Neural progenitor cell (in vitro differentiated cells): ENCODE measurements at regions not wholly inside any gene's neighbourhood (a gene's known extent, or its start where the extent isn't known, plus 50 kb on each side); places are given as distances from the start of the nearest gene placed in this dataset.

Experiments
- DNase-seq: peaks from one replicate; pipeline ENCODE4 v3.0.0-alpha.2; 2016; ENCODE audit warnings: low spot score
- H2AFZ ChIP-seq: fragments of 200-600 bp; sonication (generic); replicated peaks from 2 replicates; pipeline ENCODE4 v1.6.1; 2016; ENCODE audit warnings: antibody characterized with exemption
- H3F3A ChIP-seq: fragments of 200-600 bp; sonication (generic); 2 replicates; pipeline ENCODE4 v1.6.1; 2016; ENCODE audit warnings: antibody characterized with exemption, low read depth
- H3K27ac ChIP-seq: fragments of 200-600 bp; sonication (generic); 2 replicates; pipeline ENCODE4 v1.5.1; 2016; ENCODE audit warnings: mild to moderate bottlenecking
- H3K27me3 ChIP-seq: fragments of 200-600 bp; sonication (generic); 2 replicates; pipeline ENCODE4 v1.6.1; 2016; ENCODE audit warnings: mild to moderate bottlenecking, moderate library complexity
- H3K36me3 ChIP-seq: fragments of 200-600 bp; sonication (generic); 2 replicates; pipeline ENCODE4 v1.5.1; 2016
- H3K4me1 ChIP-seq: fragments of 200-600 bp; sonication (generic); 2 replicates; pipeline ENCODE4 v1.6.1; 2016; ENCODE audit warnings: mixed run types
- H3K4me2 ChIP-seq: fragments of 200-600 bp; sonication (generic); 2 replicates; pipeline ENCODE4 v1.6.1; 2016
- H3K4me3 ChIP-seq: fragments of 200-600 bp; sonication (generic); 2 replicates; pipeline ENCODE4 v1.5.1; 2016
- H3K79me2 ChIP-seq: fragments of 200-600 bp; sonication (generic); 2 replicates; pipeline ENCODE4 v1.6.1; 2016; ENCODE audit warnings: low read depth
- H3K9ac ChIP-seq: fragments of 200-600 bp; sonication (generic); 2 replicates; pipeline ENCODE4 v1.6.1; 2016
- H3K9me3 ChIP-seq: fragments of 200-600 bp; sonication (generic); 2 replicates; pipeline ENCODE4 v1.5.1; 2016; ENCODE audit warnings: low read depth
- H4K20me1 ChIP-seq: fragments of 200-600 bp; sonication (generic); 2 replicates; pipeline ENCODE4 v1.6.1; 2016; ENCODE audit warnings: low read depth
- H3K27ac Mint-ChIP-seq: 3 replicates; pipeline ENCODE4 v1.8.0; 2021; ENCODE audit warnings: mixed read lengths
- H3K27me3 Mint-ChIP-seq: 2 replicates; pipeline ENCODE4 v1.8.0; 2022; ENCODE audit warnings: low read depth, mild to moderate bottlenecking, inconsistent platforms, moderate library complexity, mixed read lengths; ENCODE audit not compliant: insufficient read depth
- H3K36me3 Mint-ChIP-seq: 3 replicates; pipeline ENCODE4 v1.8.0; 2021; ENCODE audit warnings: mixed read lengths
- H3K4me1 Mint-ChIP-seq: 3 replicates; pipeline ENCODE4 v1.8.0; 2021; ENCODE audit warnings: mixed read lengths
- H3K4me3 Mint-ChIP-seq: 3 replicates; pipeline ENCODE4 v1.8.0; 2021; ENCODE audit warnings: mild to moderate bottlenecking, moderate library complexity, mixed read lengths
- H3K9me3 Mint-ChIP-seq: 3 replicates; pipeline ENCODE4 v1.8.0; 2020; ENCODE audit warnings: mixed read lengths
- CTCF ChIP-seq: fragments of 200-600 bp; sonication (generic); IDR thresholded peaks from 2 replicates; pipeline ENCODE4 v1.5.1; 2017; ENCODE audit warnings: antibody characterized with exemption, mild to moderate bottlenecking
- EZH2 ChIP-seq: fragments of 200-600 bp; sonication (generic); IDR thresholded peaks from 2 replicates; pipeline ENCODE4 v1.6.1; 2017; ENCODE audit warnings: antibody characterized with exemption, mild to moderate bottlenecking, moderate library complexity
- EZH2phosphoT487 ChIP-seq: fragments of 200-600 bp; sonication (generic); IDR thresholded peaks from 2 replicates; pipeline ENCODE4 v1.6.1; 2017; ENCODE audit warnings: antibody characterized with exemption

DNA sequence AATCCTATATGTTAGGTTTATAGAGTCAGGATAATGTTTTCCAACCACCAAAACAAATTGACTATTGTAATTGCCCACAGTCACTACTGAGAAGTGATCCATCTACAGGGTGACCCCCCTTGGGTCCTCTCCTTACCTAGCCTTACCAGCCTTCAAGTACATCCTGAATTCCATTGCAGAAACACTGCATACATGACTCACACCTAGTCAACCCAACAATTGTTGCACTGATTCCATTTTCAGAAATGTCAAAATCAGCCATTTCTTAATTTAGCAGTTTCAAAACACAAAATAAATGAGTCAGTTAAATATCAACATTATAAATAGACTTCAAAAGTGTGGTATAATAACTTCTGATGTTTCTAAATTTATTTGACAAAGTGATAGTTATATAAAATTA, 106.3 kb upstream of the TNIP3 start:
- H3K27ac Mint-ChIP-seq, result no peak overlapping the region
- no peaks in the 10 kb centered on the region for H3K79me2 ChIP-seq
- H3K27me3 Mint-ChIP-seq, result no peaks in the 10 kb centered on the region
- no peaks in the 10 kb centered on the region for H4K20me1 ChIP-seq
- H3F3A ChIP-seq, result no peaks in the 10 kb centered on the region
- no peaks in the 10 kb centered on the region for H3K9me3 ChIP-seq
- no peaks in the 10 kb centered on the region for H3K27me3 ChIP-seq
- no peaks in the 10 kb centered on the region for H3K36me3 ChIP-seq
- H3K4me1 ChIP-seq, result no peaks in the 10 kb centered on the region
- H2AFZ ChIP-seq, result no peak overlapping the region
- H3K4me3 ChIP-seq, result no peak overlapping the region
- H3K9ac ChIP-seq, result no peak overlapping the region
- H3K4me3 Mint-ChIP-seq, result no peak overlapping the region
- no peak for DNase-seq
- TF ChIP-seq EZH2phosphoT487 (no peak), CTCF (no peak), EZH2 (no peak)
- H3K4me1 Mint-ChIP-seq, result no peaks in the 10 kb centered on the region
- no peak overlapping the region for H3K4me2 ChIP-seq
- H3K27ac ChIP-seq, result no peak overlapping the region
- no peaks in the 10 kb centered on the region for H3K9me3 Mint-ChIP-seq
- no peaks in the 10 kb centered on the region for H3K36me3 Mint-ChIP-seq

- Mint-ChIP-seq H3K4me1 (no peaks in the 10 kb centered on the region), H3K27ac (no peak overlapping the region), H3K9me3 (no peaks in the 10 kb centered on the region)
Measured at GRCh38 chr4:121269001-121269400, 104.9 kb upstream of the TNIP3 start.

GRCh38 chr4:121266982-121267381, 102.9 kb upstream of the TNIP3 start:
- Mint-ChIP-seq H3K27me3 (no peaks in the 10 kb centered on the region), H3K36me3 (no peaks in the 10 kb centered on the region), H3K4me3 (no peak overlapping the region), H3K4me1 (no peaks in the 10 kb centered on the region), H3K27ac (no peak overlapping the region), H3K9me3 (no peaks in the 10 kb centered on the region)
- Histone ChIP-seq H3K36me3 (no peaks in the 10 kb centered on the region), H4K20me1 (no peaks in the 10 kb centered on the region), H3K4me3 (no peak overlapping the region), H3K27ac (no peak overlapping the region), H3F3A (no peaks in the 10 kb centered on the region), H3K79me2 (no peaks in the 10 kb centered on the region), H3K9me3 (no peaks in the 10 kb centered on the region), H3K9ac (no peak overlapping the region), H2AFZ (no peak overlapping the region), H3K4me1 (no peaks in the 10 kb centered on the region), H3K4me2 (no peak overlapping the region), H3K27me3 (no peaks in the 10 kb centered on the region)
- no peak for DNase-seq
- TF ChIP-seq EZH2phosphoT487, result no peak
- no peak for TF ChIP-seq CTCF
- TF ChIP-seq EZH2, result no peak

More at GRCh38 chr4:121269001-121269400, 104.9 kb upstream of the TNIP3 start:
- H3K27ac ChIP-seq, result no peak overlapping the region
- H3K36me3 Mint-ChIP-seq, result no peaks in the 10 kb centered on the region
- no peak overlapping the region for H3K9ac ChIP-seq
- H3K79me2 ChIP-seq, result no peaks in the 10 kb centered on the region
- no peaks in the 10 kb centered on the region for H3K4me1 ChIP-seq
- no peak overlapping the region for H3K4me2 ChIP-seq
- H3K4me3 Mint-ChIP-seq, result no peak overlapping the region
- H3K4me3 ChIP-seq, result no peak overlapping the region
- H2AFZ ChIP-seq, result no peak overlapping the region
- no peaks in the 10 kb centered on the region for H3K27me3 ChIP-seq
- no peaks in the 10 kb centered on the region for H3K27me3 Mint-ChIP-seq
- DNase-seq, result no peak
- no peaks in the 10 kb centered on the region for H3K36me3 ChIP-seq
- H3K9me3 ChIP-seq, result no peaks in the 10 kb centered on the region
- no peak for TF ChIP-seq EZH2phosphoT487
- TF ChIP-seq EZH2, result no peak
- TF ChIP-seq CTCF, result no peak
- no peaks in the 10 kb centered on the region for H3F3A ChIP-seq
- H4K20me1 ChIP-seq, result no peaks in the 10 kb centered on the region
